H1 (cell line): ENCODE measurements at regions not wholly inside any gene's neighbourhood (a gene's known extent, or its start where the extent isn't known, plus 50 kb on each side); places are given as distances from the start of the nearest gene placed in this dataset.

Experiments used
- RXRA ChIP-seq: IDR thresholded peaks from 2 replicates; pipeline ENCODE4 v1.6.1; 2011; ENCODE audit warnings: low read depth, mild to moderate bottlenecking, low read length, moderate library complexity; ENCODE audit not compliant: insufficient read depth

- no peak for TF ChIP-seq RXRA
These were observed 84.8 kb upstream of the GNAO1 start (continued) for GRCh38 chr16:56106527-56106926.
